ENCODE measurements at regions not wholly inside any gene's neighbourhood (a gene's known extent, or its start where the extent isn't known, plus 50 kb on each side); places are given as distances from the start of the nearest gene placed in this dataset.

DNA sequence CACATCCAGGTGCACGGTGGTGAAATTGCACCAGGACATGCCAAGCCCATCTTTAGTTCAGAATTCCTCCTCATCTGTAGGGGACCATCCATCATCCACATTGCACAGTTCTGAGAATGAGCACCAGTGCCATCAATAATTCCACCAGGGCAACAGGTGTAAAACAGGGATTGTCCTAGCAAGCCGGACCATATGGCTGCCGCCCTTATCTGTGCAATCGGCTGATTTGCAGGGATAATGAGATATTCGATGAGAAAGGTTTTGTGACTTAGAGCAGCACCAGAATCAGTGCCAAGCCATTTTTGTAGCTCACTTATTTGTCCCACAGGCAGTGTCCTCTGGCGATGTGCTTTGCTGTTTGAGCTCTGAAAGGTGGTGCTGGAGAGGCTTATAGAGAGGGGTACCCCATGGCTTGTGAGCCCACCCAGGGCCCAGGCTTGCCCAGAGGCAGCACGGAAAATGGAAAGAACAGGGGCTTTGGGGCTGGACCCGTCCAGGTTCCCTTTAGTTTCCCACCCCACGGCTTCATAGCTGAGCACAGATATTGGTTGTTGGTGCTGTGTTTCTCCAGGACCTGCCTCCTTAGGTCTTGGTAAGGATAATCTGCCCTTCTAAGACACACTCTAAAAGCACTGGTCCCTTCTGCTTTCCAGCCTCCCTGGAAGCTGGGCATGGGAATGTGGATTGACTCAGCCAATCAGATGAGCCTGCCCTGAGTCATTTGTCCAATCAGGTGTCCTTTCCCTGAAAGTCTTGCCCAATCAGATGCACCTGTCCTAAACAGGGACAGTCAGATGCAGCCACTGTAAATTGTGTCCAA, 84.0 kb upstream of the SHANK2 start:
- Histone ChIP-seq H3K4me1 (peaks cover 8% of the 10 kb centered on the region), H3K27ac (no peak overlapping the region), H3K36me3 (no peaks in the 10 kb centered on the region), H3K4me3 (no peak overlapping the region), H3K27me3 (peaks cover 16% of the 10 kb centered on the region), H3K9me3 (peaks cover 4% of the 10 kb centered on the region)
- TF ChIP-seq POLR2A (IDR thresholded peaks at IDR 0.05) = no peak
- TF ChIP-seq, protein P1, sequence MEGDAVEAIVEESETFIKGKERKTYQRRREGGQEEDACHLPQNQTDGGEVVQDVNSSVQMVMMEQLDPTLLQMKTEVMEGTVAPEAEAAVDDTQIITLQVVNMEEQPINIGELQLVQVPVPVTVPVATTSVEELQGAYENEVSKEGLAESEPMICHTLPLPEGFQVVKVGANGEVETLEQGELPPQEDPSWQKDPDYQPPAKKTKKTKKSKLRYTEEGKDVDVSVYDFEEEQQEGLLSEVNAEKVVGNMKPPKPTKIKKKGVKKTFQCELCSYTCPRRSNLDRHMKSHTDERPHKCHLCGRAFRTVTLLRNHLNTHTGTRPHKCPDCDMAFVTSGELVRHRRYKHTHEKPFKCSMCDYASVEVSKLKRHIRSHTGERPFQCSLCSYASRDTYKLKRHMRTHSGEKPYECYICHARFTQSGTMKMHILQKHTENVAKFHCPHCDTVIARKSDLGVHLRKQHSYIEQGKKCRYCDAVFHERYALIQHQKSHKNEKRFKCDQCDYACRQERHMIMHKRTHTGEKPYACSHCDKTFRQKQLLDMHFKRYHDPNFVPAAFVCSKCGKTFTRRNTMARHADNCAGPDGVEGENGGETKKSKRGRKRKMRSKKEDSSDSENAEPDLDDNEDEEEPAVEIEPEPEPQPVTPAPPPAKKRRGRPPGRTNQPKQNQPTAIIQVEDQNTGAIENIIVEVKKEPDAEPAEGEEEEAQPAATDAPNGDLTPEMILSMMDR (IDR thresholded peaks at IDR 0.05) = no peak
- no peak for TF ChIP-seq POLR2AphosphoS5 (IDR thresholded peaks at IDR 0.05)
- TF ChIP-seq EP300 (IDR thresholded peaks at IDR 0.05) = no peak
- WGBS = 84% methylated on average over 9 of the region's 9 CpGs
- peak in 1 of 2 donors; percentile 40 for DNase-seq (ENCODE audit: low spot score in 2 of 2)

DNA sequence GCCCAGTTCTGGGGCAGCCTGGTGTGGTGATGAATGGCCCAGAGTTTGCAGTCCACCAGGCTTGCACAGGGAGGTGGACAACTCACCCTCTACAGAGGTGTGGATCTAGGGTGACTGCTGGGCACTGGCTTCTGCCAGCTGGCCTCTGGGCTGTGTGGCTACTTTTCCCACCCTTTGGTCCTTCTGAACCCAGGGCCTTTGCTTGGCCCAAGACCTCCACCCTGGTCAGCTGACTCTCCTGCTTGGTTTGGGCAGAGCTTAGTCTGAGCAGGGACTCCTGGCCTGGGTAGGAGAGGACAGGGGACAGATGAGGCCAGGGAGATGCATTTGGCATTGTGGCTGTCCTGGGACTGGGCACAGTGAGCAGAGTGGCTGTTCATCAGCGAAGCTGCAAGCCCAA, 83.0 kb upstream of the SHANK2 start:
- no peaks in the 10 kb centered on the region for H3K36me3 ChIP-seq
- H3K27me3 ChIP-seq = peaks cover 16% of the 10 kb centered on the region
- peak in 1 of 2 donors; percentile 48 for DNase-seq (ENCODE audit: low spot score in 2 of 2)
- H3K4me3 ChIP-seq = no peak overlapping the region
- H3K9me3 ChIP-seq = peaks cover 4% of the 10 kb centered on the region
- 100% methylated on average over 1 of the region's 1 CpG for WGBS
- peaks cover 8% of the 10 kb centered on the region for H3K4me1 ChIP-seq
- no peak overlapping the region for H3K27ac ChIP-seq
- TF ChIP-seq POLR2AphosphoS5 (IDR thresholded peaks at IDR 0.05) (no peak), POLR2A (IDR thresholded peaks at IDR 0.05) (no peak), EP300 (IDR thresholded peaks at IDR 0.05) (no peak)
- TF ChIP-seq, protein P1 (IDR thresholded peaks at IDR 0.05) = no peak

DNA sequence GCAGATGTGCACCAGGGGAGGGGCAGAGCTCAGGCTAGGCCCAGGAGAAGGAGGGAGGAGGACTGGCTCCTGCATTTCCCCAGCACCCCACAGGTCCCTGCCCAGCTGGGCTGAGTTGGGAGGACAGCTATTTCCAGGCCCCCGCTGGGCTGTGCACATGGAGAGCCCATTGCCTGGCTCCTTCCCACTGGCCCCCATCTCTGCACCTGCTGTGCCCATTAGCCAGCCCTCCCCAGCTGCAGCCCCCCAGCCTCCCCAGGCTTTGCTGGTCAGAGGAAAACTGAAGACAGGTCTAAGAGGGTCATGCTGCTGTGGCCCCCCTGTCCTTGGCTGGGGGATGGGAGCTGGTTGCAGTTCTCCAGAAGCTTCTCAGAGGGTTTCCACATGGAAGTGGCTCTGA, 81.8 kb upstream of the SHANK2 start:
- Histone ChIP-seq H3K4me3 (no peak overlapping the region), H3K9me3 (peaks cover 4% of the 10 kb centered on the region), H3K27ac (no peak overlapping the region), H3K4me1 (peaks cover 3% of the 10 kb centered on the region), H3K27me3 (peaks cover 16% of the 10 kb centered on the region), H3K36me3 (no peaks in the 10 kb centered on the region)
- TF ChIP-seq POLR2A (IDR thresholded peaks at IDR 0.05) = no peak
- TF ChIP-seq POLR2AphosphoS5 (IDR thresholded peaks at IDR 0.05) = no peak
- TF ChIP-seq, protein P1 (IDR thresholded peaks at IDR 0.05) = no peak
- TF ChIP-seq EP300 (IDR thresholded peaks at IDR 0.05) = no peak
- DNase-seq (ENCODE audit: low spot score in 2 of 2) = peak in 1 of 2 donors; percentile 52
- no CpG with 5 or more reads among the region's 1 CpG for WGBS

DNA sequence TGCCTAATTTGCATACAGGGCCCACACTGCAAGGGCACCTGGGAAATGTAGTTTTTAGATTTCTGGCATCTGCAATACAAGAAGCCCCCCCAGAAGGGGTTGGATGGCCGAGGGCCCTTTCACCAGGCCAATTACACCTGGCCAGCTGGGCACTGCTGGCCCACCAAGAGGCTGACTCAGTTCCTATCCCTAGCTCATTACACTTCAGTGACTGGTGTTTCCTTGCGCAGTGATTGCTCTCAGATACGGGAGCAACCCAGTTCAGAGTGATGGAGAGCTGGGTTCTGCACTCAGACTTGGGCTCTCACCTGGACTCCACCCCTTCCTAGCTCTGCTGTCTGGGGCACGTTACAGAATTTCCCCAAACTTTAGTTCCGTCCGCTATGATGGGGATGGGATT, 81.1 kb upstream of the SHANK2 start:
- Histone ChIP-seq H3K27ac (no peak overlapping the region), H3K27me3 (peaks cover 16% of the 10 kb centered on the region), H3K9me3 (peaks cover 4% of the 10 kb centered on the region), H3K4me3 (no peak overlapping the region), H3K4me1 (no peaks in the 10 kb centered on the region), H3K36me3 (no peaks in the 10 kb centered on the region)
- TF ChIP-seq POLR2A (IDR thresholded peaks at IDR 0.05) (no peak), POLR2AphosphoS5 (IDR thresholded peaks at IDR 0.05) (no peak), EP300 (IDR thresholded peaks at IDR 0.05) (no peak)
- TF ChIP-seq, protein P1 (IDR thresholded peaks at IDR 0.05) = no peak
- WGBS = 80% methylated on average over 6 of the region's 6 CpGs
- DNase-seq (ENCODE audit: low spot score in 2 of 2) = peak in 1 of 2 donors; percentile 45

DNA sequence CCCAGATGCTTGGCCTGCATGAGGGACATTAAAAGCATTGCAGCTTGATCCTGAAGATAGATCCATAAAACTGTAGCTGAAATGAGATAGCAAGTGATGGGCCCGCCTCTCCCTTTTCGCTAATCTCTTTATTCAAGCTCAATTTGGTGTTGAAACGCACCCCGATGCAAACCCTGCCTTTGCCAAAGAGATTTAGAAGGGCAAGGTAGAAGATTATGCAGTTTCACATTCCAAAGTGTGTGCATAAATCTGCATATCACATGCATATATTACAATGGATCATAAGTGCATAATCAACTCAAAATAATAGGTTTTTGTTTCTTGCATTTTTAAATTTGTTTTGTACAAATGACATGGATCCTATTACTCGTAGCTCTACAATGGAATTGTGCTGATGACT, 80.1 kb upstream of the SHANK2 start:
- Histone ChIP-seq H3K27ac (no peak overlapping the region), H3K27me3 (peaks cover 16% of the 10 kb centered on the region), H3K4me1 (no peaks in the 10 kb centered on the region), H3K9me3 (peaks cover 4% of the 10 kb centered on the region), H3K4me3 (no peak overlapping the region), H3K36me3 (no peaks in the 10 kb centered on the region)
- no peak for DNase-seq (ENCODE audit: low spot score in 2 of 2)
- WGBS = 93% methylated on average over 5 of the region's 5 CpGs
- TF ChIP-seq, protein P1 (IDR thresholded peaks at IDR 0.05) = no peak
- TF ChIP-seq POLR2A (IDR thresholded peaks at IDR 0.05) = no peak

All from suprapubic skin (tissue), 4 donors.